ENCODE measurements at regions not wholly inside any gene's neighbourhood (a gene's known extent, or its start where the extent isn't known, plus 50 kb on each side); places are given as distances from the start of the nearest gene placed in this dataset.

- TF ChIP-seq CTCF (IDR thresholded peaks at IDR 0.05), result no peak
- no peak for TF ChIP-seq EZH2phosphoT487 (IDR thresholded peaks at IDR 0.05)
- no peak for TF ChIP-seq EZH2 (IDR thresholded peaks at IDR 0.05)
These were observed 823.5 kb upstream of the POM121L12 start for GRCh38 chr7:52211930-52212329.

Data from neural progenitor cell (in vitro differentiated cells).